GM18517 (cell line): ENCODE measurements at regions not wholly inside any gene's neighbourhood (a gene's known extent, or its start where the extent isn't known, plus 50 kb on each side); places are given as distances from the start of the nearest gene placed in this dataset.
"Not testable (repeated sequence)": the region's sequence is repeated elsewhere in the genome, so short reads cannot be mapped to it uniquely, and the experiment has no call there.

Experiments
- ATAC-seq: cut with Tn5 transposase; IDR thresholded peaks from one replicate; pipeline ENCODE4 v1.9.1; 2021; ENCODE audit warnings: mild to moderate bottlenecking, moderate library complexity; ENCODE audit not compliant: unreplicated experiment

- ATAC-seq = no peak
These were observed 178.2 kb downstream of the ENC1 start for GRCh38 chr5:74462356-74462755.

GRCh38 chr5:74461251-74461650, 179.3 kb downstream of the ENC1 start:
- no peak for ATAC-seq

DNA sequence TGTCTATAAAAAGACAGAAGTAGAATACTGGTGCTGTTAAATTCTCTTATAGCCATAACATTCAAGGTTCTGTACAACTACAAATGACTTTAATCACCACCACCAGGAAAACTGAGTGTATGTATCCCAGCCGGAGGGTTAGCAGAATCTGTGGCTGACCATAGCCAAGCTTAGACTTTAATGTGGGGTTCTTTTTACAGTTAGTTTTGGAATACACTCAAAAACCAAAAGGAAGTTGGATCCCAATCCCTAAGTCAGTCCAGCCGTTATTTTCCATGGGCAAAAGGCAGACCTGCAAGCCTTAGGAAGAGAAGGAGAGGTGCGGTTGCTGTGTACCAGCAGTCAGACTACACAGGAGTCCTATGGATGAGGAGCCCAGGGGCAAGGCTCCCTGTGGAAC, 179.8 kb downstream of the ENC1 start:
- no peak for ATAC-seq

GRCh38 chr5:74459984-74460383, 180.5 kb downstream of the ENC1 start:
- ATAC-seq = no peak

DNA sequence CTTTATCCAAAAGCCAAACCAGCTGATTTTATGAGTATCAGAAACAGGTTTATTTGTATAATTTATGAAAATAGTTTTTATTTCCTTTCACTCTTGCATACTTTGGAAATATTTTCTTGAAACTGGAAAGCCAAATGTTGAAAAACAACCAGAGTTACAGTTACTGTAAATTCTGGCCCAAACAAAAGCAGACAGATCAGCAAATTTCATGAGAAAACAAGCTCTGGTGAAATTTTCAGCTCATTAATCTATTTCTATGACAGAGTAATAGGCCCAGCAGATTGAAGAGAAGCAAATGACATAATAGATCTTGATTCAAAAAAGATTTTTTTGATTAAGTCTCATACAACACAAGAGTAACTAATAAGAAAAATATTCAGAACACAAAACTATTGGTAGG, 182.7 kb downstream of the ENC1 start:
- ATAC-seq = no peak

DNA sequence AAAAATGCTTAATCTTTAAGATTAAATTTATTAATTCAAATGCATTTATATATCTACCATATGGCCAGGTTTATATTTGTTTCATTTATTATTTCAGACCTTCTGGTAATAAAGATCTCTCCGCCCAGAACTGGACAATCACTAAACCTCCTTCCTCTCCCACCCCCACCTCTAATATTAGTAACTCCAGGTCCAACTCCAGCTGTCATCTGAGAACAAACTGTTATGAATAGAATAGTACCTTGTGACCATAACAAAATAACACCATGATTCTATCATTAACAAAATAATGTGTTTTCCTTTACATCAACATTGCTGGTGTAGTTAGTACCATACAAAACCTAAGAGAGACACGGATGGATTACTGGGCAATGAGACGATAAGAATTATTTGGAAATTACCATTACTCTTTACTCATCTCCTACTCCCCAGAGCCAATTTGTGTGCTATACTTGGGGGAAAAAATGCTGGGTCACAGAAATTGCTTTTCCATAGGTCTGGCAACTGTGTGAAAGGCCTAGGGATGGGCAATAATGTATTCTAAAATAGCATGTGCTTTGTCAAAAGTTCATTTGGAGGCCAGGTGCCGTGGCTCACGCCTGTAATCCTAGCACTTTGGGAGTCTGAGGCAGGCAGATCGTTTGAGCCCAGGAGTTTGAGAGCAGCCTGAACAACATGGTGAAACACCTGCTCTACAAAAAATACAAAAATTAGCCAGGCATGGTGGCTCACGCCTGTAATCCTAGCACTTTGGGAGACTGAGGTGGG, 186.1 kb downstream of the ENC1 start:
- ATAC-seq = no peak

- ATAC-seq = no peak
These were observed 187.7 kb downstream of the ENC1 start for GRCh38 chr5:74452856-74453255.

DNA sequence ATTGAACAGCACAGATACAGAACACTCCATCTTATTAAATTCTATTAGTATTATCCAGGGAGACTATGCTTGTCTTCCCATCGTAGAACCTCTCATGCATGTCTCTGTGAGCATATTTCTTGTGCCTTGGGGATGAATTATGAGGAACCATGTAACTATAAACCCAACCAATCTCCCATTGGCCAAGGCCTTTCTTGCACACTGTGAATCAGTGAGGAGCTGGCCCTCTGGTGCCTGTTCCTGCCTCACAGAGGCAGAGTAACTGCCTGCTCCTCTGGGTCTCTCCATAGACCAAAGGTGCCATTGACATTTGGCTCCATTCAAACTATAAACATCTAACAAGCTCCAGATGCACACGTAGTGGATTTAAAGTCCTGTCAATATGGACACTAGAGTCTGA, 190.4 kb downstream of the ENC1 start:
- ATAC-seq = no peak

GRCh38 chr5:74446725-74447241, 193.7 kb downstream of the ENC1 start:
- no peak for ATAC-seq

DNA sequence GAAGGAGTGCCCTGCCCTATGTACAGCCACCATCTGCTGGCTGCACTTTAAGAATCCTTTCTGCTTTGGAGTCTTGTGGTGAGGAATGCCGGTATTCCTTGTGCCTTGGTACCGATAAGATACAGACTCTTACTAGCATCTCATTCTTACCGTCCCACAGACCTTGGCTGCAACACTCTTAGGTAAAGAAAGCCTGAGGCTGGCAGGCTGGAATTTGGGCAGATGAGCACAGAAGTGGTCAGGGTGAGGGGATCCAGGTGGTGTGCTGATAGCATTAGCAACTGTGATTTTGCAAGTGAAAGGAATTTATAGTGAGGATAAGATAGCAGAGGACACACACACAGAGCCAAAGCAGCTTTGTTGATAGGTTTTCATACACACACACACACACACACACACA, 198.1 kb downstream of the ENC1 start:
- no peak for ATAC-seq

DNA sequence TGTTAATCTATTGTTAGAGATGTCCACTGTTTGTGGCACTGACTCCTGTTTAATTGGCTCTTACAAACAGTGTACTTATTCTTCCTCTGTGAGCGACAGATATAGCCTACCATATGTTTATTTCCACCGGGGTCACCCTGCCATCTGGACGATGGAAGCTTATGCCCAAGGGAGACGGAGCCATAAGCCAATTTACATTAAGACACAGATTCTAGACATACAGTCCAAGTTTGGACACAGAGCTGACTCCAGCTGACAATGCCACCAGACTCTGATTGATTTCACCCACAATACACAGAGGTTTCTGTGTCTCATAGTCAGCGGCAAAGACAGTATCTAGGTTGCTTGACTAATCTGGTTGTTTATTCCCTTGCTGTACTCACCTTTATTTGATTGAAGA, 198.9 kb downstream of the ENC1 start:
- no peak for ATAC-seq

GRCh38 chr5:74440341-74440740, 200.2 kb downstream of the ENC1 start:
- ATAC-seq = no peak

- not testable (repeated sequence) for ATAC-seq
These were observed 202.7 kb downstream of the ENC1 start for GRCh38 chr5:74437870-74438269.

DNA sequence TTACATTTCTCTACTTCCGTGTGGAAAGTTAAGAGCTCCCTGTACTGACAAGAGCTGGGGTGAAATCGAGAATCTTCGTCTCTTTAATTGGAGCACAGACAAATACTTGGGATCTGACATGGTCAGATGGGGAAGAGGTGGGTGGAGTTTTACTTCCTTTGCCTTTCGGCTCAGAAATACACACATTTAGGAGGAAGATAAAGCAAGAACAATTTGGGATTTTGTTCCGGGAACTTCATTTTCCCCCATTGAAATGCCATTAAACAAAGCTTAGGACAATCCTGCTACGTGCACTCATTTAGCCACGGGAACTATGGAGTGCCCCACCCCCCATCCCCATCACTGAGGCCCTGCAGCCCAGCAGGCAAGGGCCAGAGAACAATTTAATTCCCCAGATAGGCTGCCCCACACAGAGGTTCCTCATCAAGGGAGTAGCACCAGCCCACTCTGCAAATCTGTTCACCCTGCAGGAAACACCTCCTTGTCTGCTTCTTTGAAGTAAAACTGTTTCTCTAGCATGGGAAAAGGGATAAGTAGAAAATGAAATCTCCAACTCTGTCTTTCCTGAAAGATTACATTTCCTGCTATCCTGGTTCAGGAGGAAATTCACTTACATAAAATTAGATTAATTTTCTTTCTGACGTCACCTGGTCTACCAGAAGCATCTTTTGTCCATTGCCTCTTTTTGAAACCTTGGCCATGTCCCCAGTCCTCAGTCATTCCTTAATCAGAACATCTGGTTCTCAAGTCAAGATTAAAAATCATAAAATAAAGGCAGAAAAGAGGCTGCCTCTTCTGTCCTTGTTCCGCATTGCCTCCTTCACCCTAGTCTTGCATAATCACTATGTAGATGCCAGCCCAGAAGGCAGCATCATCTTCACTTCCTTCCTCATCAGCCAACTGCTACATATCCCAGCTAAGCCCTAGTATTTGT, 206.4 kb downstream of the ENC1 start:
- no peak for ATAC-seq

GRCh38 chr5:74433255-74433895, 207.2 kb downstream of the ENC1 start:
- ATAC-seq = no peak

DNA sequence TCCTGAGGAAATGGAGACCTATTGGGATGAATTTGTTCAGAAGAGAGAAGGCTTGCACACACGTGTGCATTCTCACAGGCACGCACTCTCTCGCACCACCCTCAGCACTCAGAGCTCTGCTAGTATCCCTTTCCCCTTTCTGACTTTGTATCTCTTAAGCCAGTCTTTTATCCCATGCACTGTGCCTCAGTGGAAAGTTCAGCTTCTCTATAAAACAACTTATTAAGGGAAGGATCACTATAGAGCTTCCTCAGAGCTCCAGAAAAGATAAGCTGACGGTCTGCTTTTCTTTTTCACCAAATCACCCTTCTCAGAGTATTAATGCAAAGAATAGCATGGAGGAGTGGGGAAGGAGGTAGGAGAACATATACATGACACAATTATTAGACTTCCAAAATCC, 207.8 kb downstream of the ENC1 start:
- no peak for ATAC-seq

DNA sequence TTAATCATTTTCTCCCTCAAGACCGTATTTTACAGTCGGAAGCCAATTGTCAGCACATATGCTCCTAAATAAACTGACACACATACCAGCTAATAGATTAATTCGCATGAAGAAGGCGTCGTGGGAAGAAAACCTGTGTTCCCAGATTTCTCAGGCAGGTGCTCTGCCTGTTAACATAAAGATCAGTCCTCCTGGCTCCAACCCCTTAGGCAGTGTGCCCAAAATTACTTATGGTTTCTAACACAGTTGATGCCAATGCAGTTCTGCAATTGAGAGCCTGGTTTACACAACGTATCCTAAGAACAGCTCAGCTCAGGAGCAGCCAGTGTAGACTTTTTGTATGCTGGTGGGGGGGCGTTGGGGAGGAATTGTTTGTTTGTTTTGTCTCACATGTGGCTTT, 208.3 kb downstream of the ENC1 start:
- ATAC-seq = no peak

- no peak for ATAC-seq
These were observed 209.2 kb downstream of the ENC1 start for GRCh38 chr5:74431290-74431669.

DNA sequence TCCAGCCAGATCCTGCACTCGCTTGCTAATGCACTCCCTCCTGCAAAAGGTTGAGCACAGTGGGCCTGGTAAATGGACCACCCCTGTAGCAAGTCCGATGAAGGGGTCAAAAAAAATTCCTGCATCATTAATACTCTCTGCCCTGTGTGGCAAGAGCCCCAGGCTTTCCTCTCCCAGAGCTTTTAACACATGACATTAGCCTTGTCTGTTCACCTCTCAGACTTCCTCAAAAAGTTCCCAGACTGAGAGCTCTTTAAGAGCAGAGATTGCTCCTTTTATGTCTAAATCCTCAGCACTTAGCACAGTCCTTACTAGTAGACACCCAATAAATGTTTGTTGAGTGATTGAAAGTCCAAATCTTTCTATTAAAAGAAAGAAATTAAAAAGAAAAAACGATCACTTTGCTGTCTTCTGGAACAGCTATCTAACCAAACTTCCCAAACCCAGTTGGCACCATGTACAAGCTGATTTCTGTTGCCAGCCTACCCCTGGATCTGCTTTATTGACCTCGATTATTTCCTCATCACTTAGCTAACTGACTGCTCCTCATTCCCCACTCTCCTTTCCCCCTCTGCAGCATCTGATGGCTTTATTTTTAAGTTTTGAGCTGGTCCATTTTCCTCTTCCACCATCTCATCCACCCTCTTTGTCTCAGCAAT, 209.8 kb downstream of the ENC1 start:
- ATAC-seq = no peak

- no peak for ATAC-seq
These were observed 211.0 kb downstream of the ENC1 start for GRCh38 chr5:74429495-74429894.

GRCh38 chr5:74428876-74429275, 211.7 kb downstream of the ENC1 start:
- no peak for ATAC-seq
